HL-60 (cell line): ENCODE measurements at regions not wholly inside any gene's neighbourhood (a gene's known extent, or its start where the extent isn't known, plus 50 kb on each side); places are given as distances from the start of the nearest gene placed in this dataset.

Source experiments
- POLR2AphosphoS5 ChIP-seq: IDR thresholded peaks from 2 replicates; pipeline ENCODE4 v1.6.1; 2012; ENCODE audit warnings: low read depth
- TF ChIP-seq, protein P1 (sequence below): IDR thresholded peaks from one replicate; pipeline ENCODE4 v1.5.1; 2011; ENCODE audit warnings: low read length, control low read depth, inconsistent platforms; ENCODE audit not compliant: insufficient read depth

DNA sequence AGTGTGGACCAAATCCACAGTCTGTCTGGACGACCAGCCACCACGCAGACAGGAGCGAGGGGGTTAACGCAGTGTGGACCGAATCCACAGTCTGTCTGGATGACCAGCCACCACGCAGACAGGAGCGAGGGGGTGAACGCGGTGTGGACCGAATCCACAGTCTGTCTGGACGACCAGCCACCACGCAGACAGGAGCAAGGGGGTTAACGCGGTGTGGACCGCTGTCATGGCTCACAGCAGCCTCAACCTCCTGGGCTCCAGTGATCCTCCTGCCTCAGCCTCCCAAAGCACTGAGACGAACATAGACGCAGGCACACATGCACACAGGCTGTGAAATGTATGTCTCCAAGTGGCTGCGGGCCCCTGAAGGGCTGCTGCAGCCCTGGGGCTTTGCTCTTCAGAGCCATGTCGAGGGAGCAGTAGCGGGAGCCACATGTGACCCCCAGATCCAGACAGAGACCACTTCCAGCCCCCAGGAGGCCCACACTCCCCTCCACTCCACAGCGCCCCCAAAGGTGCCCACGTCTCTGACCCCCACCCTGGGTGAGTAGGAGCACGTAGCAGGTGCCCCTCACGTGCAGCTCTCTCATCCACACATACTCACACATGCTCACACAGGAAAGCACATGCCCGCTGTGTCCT, 98.1 kb downstream of the YTHDF1 start:
- TF ChIP-seq, protein P1, sequence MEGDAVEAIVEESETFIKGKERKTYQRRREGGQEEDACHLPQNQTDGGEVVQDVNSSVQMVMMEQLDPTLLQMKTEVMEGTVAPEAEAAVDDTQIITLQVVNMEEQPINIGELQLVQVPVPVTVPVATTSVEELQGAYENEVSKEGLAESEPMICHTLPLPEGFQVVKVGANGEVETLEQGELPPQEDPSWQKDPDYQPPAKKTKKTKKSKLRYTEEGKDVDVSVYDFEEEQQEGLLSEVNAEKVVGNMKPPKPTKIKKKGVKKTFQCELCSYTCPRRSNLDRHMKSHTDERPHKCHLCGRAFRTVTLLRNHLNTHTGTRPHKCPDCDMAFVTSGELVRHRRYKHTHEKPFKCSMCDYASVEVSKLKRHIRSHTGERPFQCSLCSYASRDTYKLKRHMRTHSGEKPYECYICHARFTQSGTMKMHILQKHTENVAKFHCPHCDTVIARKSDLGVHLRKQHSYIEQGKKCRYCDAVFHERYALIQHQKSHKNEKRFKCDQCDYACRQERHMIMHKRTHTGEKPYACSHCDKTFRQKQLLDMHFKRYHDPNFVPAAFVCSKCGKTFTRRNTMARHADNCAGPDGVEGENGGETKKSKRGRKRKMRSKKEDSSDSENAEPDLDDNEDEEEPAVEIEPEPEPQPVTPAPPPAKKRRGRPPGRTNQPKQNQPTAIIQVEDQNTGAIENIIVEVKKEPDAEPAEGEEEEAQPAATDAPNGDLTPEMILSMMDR, result no peak
- no peak for TF ChIP-seq POLR2AphosphoS5
